DMS153 treated with DMSO at 0.1 percent for 48 hours (cell line): ENCODE measurements at regions not wholly inside any gene's neighbourhood (a gene's known extent, or its start where the extent isn't known, plus 50 kb on each side); places are given as distances from the start of the nearest gene placed in this dataset.

Source experiments
- DNase-seq: peaks from one replicate; lab custom pipeline; 2025; ENCODE audit not compliant: unreplicated experiment; lab: John Stamatoyannopoulos, UW

DNA sequence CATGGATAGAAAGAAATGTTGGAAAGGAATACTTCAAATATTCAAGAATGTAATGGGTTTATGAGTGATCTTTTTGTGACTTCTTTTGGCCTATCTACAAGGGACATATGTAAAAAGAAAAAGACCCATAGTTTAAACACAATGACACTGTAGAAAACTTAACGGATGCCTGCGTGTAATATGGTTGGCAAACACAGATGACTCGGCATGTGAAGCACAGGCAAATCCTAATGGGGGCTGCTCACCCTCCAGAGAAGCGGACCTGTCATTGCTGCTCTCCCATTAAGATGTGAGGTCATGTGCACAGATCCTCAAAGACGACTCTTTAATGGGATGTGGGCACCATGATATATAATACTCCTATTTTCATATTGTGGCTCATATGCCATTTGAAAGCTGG lies 366.6 kb upstream of the TMEM132C start:
- DNase-seq, result no peak

DNA sequence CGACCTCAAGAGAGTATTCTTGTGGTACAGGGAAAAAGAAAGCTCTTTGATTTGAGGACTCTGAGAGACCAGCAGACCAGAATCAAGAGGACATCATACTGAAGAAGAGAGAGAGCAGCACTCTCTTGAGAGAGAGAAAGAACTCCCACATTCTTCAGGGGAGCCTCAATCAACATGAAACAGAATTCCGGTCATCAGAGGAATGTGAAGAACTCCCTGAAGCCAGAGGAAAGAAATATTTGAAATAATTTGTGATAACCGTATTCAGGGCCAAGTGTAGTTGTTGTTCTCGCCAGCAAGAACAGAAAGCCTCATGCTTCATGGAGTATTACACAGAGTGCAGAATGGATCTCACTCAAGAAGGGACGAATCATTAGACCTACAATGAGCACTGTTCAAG lies 363.8 kb upstream of the TMEM132C start:
- DNase-seq, result no peak

DNA sequence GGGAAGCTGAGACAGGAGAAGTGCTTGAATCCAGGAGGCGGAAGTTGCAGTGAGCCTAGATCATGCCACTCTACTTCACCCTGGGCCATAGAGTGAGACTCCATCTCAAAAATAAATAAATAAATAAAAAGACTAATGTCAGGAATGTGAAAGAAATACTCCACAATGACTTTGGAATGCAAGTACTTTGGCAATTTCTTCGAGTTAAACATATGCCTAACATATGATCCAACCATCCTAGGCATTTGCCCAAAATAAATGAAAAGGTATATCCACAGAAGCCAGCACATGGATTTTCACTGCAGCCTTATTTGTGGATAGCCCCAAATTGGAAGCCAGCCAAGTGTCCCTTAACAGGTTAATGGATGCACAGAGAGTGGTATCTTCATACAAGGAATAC lies 357.9 kb upstream of the TMEM132C start:
- no peak for DNase-seq

DNA sequence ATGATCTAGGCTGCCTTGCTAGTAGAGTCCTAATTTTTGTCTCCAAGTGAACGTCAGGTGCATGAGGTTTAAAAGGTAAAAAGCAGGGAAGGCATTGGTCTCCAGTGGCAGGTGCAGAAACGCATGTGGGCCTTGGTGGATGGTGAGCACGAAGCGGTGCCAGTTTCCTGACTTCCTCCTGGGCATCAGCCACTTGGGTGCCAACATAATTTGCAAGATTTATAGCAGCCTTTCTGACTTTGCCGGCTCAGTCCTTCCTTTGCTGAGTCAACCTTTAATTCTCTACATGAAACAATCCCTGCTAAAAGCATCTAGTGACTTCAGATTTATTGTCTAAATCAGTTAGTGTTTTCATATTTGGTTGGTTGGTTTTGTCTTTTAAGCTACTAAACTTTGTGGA lies 355.7 kb upstream of the TMEM132C start:
- DNase-seq, result no peak

DNA sequence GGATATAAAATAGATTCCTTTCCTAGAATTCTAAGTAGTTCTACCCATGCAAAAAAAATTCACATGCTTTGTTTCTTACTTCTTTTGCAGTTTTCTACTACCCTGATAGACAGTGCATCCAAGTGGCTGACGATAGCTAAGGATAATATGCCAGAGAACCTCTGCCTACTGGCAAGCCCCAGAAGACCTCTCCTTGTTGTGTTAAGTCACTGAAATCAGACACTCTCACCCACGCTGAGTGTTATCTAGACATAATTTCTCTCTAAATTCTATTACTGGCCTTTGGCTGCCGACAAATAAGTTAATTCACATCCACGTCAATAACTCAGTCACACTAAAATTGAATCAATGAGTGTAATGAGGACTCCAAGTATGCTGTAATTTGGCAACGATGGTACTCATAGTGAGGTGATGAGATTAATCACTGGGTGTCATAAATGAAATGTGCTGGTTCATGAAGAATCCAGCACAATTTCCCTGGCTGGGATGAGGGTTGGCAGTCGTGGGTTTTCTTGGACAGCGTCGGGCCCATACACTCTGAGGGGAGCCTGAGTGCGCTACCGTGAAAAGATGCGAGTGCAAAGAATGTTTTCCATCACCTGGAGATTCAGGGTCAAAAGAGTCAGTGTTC lies 354.8 kb upstream of the TMEM132C start:
- no peak for DNase-seq

- DNase-seq, result no peak
These were observed 343.5 kb upstream of the TMEM132C start for GRCh38 chr12:127923501-127923900.

- peak; percentile 20 for DNase-seq
These were observed 341.0 kb upstream of the TMEM132C start for GRCh38 chr12:127925971-127926370.

- no peak for DNase-seq
These were observed 338.8 kb upstream of the TMEM132C start for GRCh38 chr12:127928178-127928577.

- no peak for DNase-seq
These were observed 338.1 kb upstream of the TMEM132C start for GRCh38 chr12:127928615-127929571.

GRCh38 chr12:127930122-127930521 lies 336.8 kb upstream of the TMEM132C start:
- DNase-seq, result no peak

- no peak for DNase-seq
These were observed 332.6 kb upstream of the TMEM132C start for GRCh38 chr12:127934409-127934808.

DNA sequence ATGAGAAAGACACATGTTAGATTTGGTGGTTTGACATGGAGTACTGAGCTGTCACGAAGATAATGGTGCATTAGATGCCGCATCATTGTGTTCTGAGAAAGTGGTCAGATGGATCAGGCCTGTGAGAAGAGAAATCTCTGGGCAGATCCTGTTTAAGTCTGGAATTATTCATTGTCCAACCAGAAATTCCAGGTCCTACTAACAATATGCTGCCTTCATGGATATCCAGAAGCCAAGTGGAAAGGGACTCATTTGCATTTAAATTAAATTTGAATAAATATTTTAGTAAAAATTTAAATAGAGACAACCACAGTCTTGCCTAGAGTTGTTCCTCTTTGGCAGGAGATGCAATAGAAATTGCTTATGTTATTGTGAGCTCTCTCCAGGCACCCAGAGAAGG lies 330.5 kb upstream of the TMEM132C start:
- no peak for DNase-seq

- DNase-seq, result no peak
These were observed 325.6 kb upstream of the TMEM132C start for GRCh38 chr12:127941332-127941731.

GRCh38 chr12:127942981-127943380 lies 324.0 kb upstream of the TMEM132C start:
- DNase-seq, result no peak

DNA sequence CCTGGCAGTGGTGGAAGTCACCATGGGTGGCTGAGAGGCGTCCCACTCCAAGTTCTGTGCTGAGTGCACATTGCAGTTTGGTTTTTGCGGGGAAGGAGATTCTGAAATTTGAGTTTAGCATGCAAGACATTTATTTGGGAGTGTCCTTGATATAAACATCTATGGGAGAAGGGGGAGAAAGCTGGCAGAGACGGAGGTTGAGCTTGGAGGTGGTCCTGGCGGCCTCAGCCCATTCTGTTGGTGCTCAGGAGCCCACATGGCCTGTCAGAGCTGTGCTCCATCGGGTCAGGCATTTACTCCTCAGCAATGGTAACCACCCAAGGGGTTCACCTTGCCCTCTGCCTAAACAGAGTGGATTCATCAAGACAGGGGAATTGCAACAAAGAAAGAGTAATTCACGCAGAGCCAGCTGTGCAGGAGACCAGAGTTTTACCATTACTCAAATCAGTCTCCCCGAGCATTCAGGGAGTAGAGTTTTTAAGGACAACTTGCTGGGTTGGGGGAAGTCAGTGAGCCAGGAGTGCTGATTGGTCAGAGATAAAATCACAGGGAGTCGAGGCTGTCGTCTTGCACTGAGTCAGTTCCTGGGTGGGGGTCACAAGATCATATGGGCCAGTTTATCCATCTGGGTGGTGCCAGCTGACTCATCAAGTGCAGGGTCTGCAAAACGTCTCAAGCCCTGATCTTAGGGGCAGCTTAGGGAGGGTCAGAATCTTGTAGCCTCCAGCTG lies 323.3 kb upstream of the TMEM132C start:
- DNase-seq, result no peak

GRCh38 chr12:127944211-127944899 lies 322.6 kb upstream of the TMEM132C start:
- no peak for DNase-seq

DNA sequence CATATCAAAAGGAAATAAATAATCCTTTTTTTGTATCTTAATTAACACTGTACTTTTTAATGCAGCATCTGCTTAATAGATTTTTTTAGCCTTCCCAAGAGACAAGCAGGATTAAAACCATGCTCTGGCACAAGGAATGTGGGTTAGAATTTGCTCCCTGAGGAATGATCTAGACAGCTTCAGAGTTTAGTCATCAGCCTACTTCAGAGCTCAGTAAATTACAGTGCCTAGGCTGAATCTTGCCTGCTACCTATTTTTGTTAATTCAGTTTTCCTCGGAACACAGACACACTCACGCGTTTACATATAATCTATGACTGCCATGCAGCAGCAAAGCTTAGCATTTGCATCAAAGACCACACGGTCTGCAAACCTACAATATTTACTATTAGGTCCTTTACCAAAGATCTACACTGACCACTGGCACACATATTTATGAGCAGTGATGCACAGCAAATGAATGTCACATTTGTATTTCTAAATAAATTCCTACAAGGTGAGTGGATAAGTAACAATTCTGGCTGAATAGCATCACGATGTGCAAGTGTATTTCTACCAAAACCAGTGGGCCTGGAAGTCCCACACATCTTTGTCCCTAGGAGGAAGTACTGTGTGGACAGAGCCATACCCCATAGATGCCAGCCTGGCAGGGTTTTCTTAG lies 309.8 kb upstream of the TMEM132C start:
- no peak for DNase-seq

- no peak for DNase-seq
These were observed 304.7 kb upstream of the TMEM132C start for GRCh38 chr12:127962303-127962702.

DNA sequence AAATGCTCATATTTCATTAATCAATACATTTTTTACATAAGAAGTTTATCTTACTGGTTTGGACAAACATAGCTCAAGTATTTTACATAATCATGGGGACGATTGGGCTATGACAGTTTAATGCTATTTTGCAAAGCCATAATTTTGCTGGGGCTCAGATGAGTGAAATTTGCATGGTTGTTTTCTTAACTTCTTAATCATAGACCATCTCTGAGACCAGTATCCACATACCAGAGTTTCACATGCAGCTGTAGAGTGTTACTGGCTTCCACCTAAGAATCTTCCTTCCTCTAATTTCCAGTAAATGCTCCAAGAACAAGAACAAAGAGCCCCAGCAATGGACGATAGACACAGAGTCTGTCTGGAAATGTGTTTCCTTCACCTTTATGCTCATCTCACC lies 303.0 kb upstream of the TMEM132C start:
- DNase-seq, result no peak

DNA sequence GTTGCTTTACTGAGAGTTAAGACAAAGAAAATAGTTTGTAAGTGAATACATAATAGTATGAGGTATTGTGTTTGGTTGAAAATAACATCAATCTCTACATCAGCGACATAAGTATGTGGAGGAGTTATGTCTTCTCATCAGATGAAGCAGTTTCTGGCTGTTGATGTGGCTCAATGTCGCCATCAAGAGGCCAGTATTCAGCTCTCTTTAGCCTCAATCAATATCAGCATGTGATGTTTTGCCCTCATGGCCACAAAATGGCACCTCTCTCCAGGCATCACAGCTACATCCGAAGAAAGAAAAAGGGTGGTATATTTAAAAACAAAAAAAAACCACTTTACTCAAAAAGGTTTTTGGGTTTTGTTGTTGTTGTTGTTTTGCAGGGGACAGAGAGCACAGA lies 302.3 kb upstream of the TMEM132C start:
- no peak for DNase-seq

- DNase-seq, result no peak
These were observed 300.6 kb upstream of the TMEM132C start for GRCh38 chr12:127966331-127966730.
